Mammary epithelial cell (primary cell): ENCODE measurements at regions not wholly inside any gene's neighbourhood (a gene's known extent, or its start where the extent isn't known, plus 50 kb on each side); places are given as distances from the start of the nearest gene placed in this dataset.

Source experiments
- CTCF ChIP-seq, 2 donors: IDR thresholded peaks in 1 of 2; conservative IDR thresholded peaks in 1 of 2; 2 replicates each; pipeline ENCODE4 v1.5.1; 2011 to 2012; ENCODE audit warnings: inconsistent platforms in 2 of 2, low read length in 2 of 2, mild to moderate bottlenecking in 2 of 2, control low read depth in 1 of 2, low read depth in 1 of 2; ENCODE audit not compliant: insufficient read depth in 1 of 2; ENCODE audit errors: extremely low read depth in 1 of 2
- EZH2 ChIP-seq: IDR thresholded peaks from 2 replicates; pipeline ENCODE4 v1.6.1; 2012; ENCODE audit warnings: low read length, inconsistent platforms, borderline replicate concordance

GRCh38 chr2:19708776-19709175 is 193.0 kb downstream of the TTC32 start:
- TF ChIP-seq CTCF (conservative IDR thresholded peaks at IDR 0.05 in 1 of 2, IDR thresholded peaks at IDR 0.05 in 1 of 2; ENCODE audit: extremely low read depth in 1 of 2, insufficient read depth in 1 of 2, low read depth in 1 of 2, low read length in 2 of 2) (no peak), EZH2 (no peak)
